Esophagus (tissue), 2 donors: ENCODE measurements at regions not wholly inside any gene's neighbourhood (a gene's known extent, or its start where the extent isn't known, plus 50 kb on each side); places are given as distances from the start of the nearest gene placed in this dataset.

Source experiments
- H3K27ac ChIP-seq, 2 donors: one replicate each; pipeline ENCODE4 v1.5.1; 2013; ENCODE audit warnings: low read depth in 2 of 2, mild to moderate bottlenecking in 2 of 2, inconsistent platforms in 1 of 2, low read length in 1 of 2, moderate library complexity in 1 of 2
- H3K27me3 ChIP-seq, 2 donors: one replicate each; pipeline ENCODE4 v1.6.1; 2013; ENCODE audit warnings: low read length in 2 of 2, control low read depth in 1 of 2, mild to moderate bottlenecking in 1 of 2; ENCODE audit not compliant: insufficient read depth in 2 of 2, control insufficient read depth in 1 of 2
- H3K36me3 ChIP-seq, 2 donors: one replicate each; pipeline ENCODE4 v1.6.1; 2013; ENCODE audit warnings: low read length in 1 of 2; ENCODE audit not compliant: control insufficient read depth in 2 of 2, insufficient read depth in 2 of 2
- H3K4me1 ChIP-seq, 2 donors: one replicate each; pipeline ENCODE4 v1.6.1; 2013; ENCODE audit warnings: low read length in 1 of 2; ENCODE audit not compliant: control insufficient read depth in 2 of 2, insufficient read depth in 2 of 2
- H3K4me3 ChIP-seq, 2 donors: one replicate each; pipeline ENCODE4 v1.5.1; 2013; ENCODE audit warnings: low read length in 2 of 2, mild to moderate bottlenecking in 2 of 2, low read depth in 1 of 2, moderate library complexity in 1 of 2
- H3K9me3 ChIP-seq, 2 donors: one replicate each; pipeline ENCODE4 v1.6.1; 2013; ENCODE audit warnings: mild to moderate bottlenecking in 2 of 2, low read depth in 1 of 2, low read length in 1 of 2, moderate library complexity in 1 of 2; ENCODE audit not compliant: control insufficient read depth in 2 of 2, insufficient read depth in 1 of 2
- WGBS, 2 donors: extraction: QIAGEN DNeasy Blood & Tissue Kit; methylation state at CpG; one replicate each; pipeline ENCODE4 v1.1.7; 2013; 5-methylcytosine and 5-hydroxymethylcytosine counted together
- donor health status: healthy with polysubstance abuse.
- donor health status: Bipolar disorder and iron deficiency.

- no peaks in the 10 kb centered on the region for H3K27me3 ChIP-seq
- 87 to 89% methylated on average over 2 of the region's 2 CpGs for WGBS, 2 donors
- H3K4me1 ChIP-seq: peaks cover 0 to 6% of the 10 kb centered on the region in 2 donors
- H3K4me3 ChIP-seq: no peak overlapping the region
- no peaks in the 10 kb centered on the region for H3K9me3 ChIP-seq
- no peaks in the 10 kb centered on the region for H3K36me3 ChIP-seq
- H3K27ac ChIP-seq: no peak overlapping the region
These were observed 193.9 kb downstream of the SYK start for GRCh38 chr9:90995516-90995915.

GRCh38 chr9:90996154-90997065 is 194.8 kb downstream of the SYK start:
- 73 to 83% methylated on average over 6 of the region's 6 CpGs for WGBS, 2 donors

GRCh38 chr9:90998573-90998972 is 197.0 kb downstream of the SYK start:
- Histone ChIP-seq H3K4me3 (no peak overlapping the region), H3K36me3 (no peaks in the 10 kb centered on the region), H3K27ac (peak overlapping the region in 1 of 2 donors; percentile 24), H3K4me1 (peaks cover 0 to 6% of the 10 kb centered on the region in 2 donors), H3K27me3 (no peaks in the 10 kb centered on the region), H3K9me3 (no peaks in the 10 kb centered on the region)
- 78 to 81% methylated on average over 7 of the region's 7 CpGs for WGBS, 2 donors

More at GRCh38 chr9:90996154-90997065, 194.8 kb downstream of the SYK start:
- H3K27ac ChIP-seq: no peak overlapping the region
- H3K36me3 ChIP-seq: no peaks in the 10 kb centered on the region
- H3K4me1 ChIP-seq: peaks cover 0 to 6% of the 10 kb centered on the region in 2 donors
- no peaks in the 10 kb centered on the region for H3K9me3 ChIP-seq
- no peaks in the 10 kb centered on the region for H3K27me3 ChIP-seq
- H3K4me3 ChIP-seq: no peak overlapping the region

GRCh38 chr9:90999425-91000397 is 198.1 kb downstream of the SYK start:
- Histone ChIP-seq H3K4me3 (no peak overlapping the region), H3K9me3 (no peaks in the 10 kb centered on the region), H3K27me3 (no peaks in the 10 kb centered on the region), H3K36me3 (no peaks in the 10 kb centered on the region), H3K4me1 (peaks cover 0 to 6% of the 10 kb centered on the region in 2 donors), H3K27ac (peak overlapping the region; percentile 58 to 93)
- 50 to 67% methylated on average over 16 of the region's 16 CpGs for WGBS, 2 donors

- Histone ChIP-seq H3K9me3 (no peaks in the 10 kb centered on the region), H3K4me1 (peaks cover 0 to 6% of the 10 kb centered on the region in 2 donors), H3K4me3 (no peak overlapping the region), H3K36me3 (no peaks in the 10 kb centered on the region), H3K27me3 (no peaks in the 10 kb centered on the region), H3K27ac (peak overlapping the region; percentile 5 to 76)
- WGBS, 2 donors: 39 to 60% methylated on average over 2 of the region's 2 CpGs
These were observed 199.6 kb downstream of the SYK start for GRCh38 chr9:91001146-91001611.

- Histone ChIP-seq H3K4me3 (no peak overlapping the region), H3K27me3 (no peaks in the 10 kb centered on the region), H3K36me3 (no peaks in the 10 kb centered on the region), H3K27ac (no peak overlapping the region), H3K9me3 (peaks cover 0 to 2% of the 10 kb centered on the region in 2 donors), H3K4me1 (no peaks in the 10 kb centered on the region)
- WGBS, 2 donors: 85 to 88% methylated on average over 6 of the region's 6 CpGs
These were observed 202.9 kb downstream of the SYK start for GRCh38 chr9:91004484-91004883.

GRCh38 chr9:91004992-91005391 is 203.4 kb downstream of the SYK start:
- Histone ChIP-seq H3K4me3 (no peak overlapping the region), H3K9me3 (peaks cover 0 to 2% of the 10 kb centered on the region in 2 donors), H3K4me1 (no peaks in the 10 kb centered on the region), H3K27me3 (no peaks in the 10 kb centered on the region), H3K36me3 (no peaks in the 10 kb centered on the region), H3K27ac (no peak overlapping the region)
- WGBS, 2 donors: 80 to 85% methylated on average over 4 of the region's 4 CpGs

- no peak overlapping the region for H3K4me3 ChIP-seq
- no peak overlapping the region for H3K27ac ChIP-seq
- H3K9me3 ChIP-seq: peaks cover 0 to 2% of the 10 kb centered on the region in 2 donors
- no peaks in the 10 kb centered on the region for H3K4me1 ChIP-seq
- no peaks in the 10 kb centered on the region for H3K27me3 ChIP-seq
- no peaks in the 10 kb centered on the region for H3K36me3 ChIP-seq
- WGBS, 2 donors: 90 to 91% methylated on average over 3 of the region's 3 CpGs
These were observed 204.4 kb downstream of the SYK start for GRCh38 chr9:91006046-91006445.

GRCh38 chr9:91008568-91008967 is 206.9 kb downstream of the SYK start:
- 91 to 97% methylated on average over 3 of the region's 3 CpGs for WGBS, 2 donors
- no peak overlapping the region for H3K27ac ChIP-seq
- H3K36me3 ChIP-seq: no peaks in the 10 kb centered on the region
- peaks cover 0 to 4% of the 10 kb centered on the region in 2 donors for H3K9me3 ChIP-seq
- no peak overlapping the region for H3K4me3 ChIP-seq
- H3K4me1 ChIP-seq: no peaks in the 10 kb centered on the region
- H3K27me3 ChIP-seq: no peaks in the 10 kb centered on the region
